ENCODE measurements at regions not wholly inside any gene's neighbourhood (a gene's known extent, or its start where the extent isn't known, plus 50 kb on each side); places are given as distances from the start of the nearest gene placed in this dataset.

- DNase-seq (ENCODE audit: low read depth in 2 of 2), result no peak
These were observed 89.5 kb upstream of the ISX start for GRCh38 chr22:34976474-34976873.

GRCh38 chr22:34976886-34977285, 89.1 kb upstream of the ISX start:
- no peak for DNase-seq (ENCODE audit: low read depth in 2 of 2)

- no peak for DNase-seq (ENCODE audit: low read depth in 2 of 2)
These were observed 79.4 kb upstream of the ISX start for GRCh38 chr22:34986523-34986922.

- DNase-seq (ENCODE audit: low read depth in 2 of 2), result no peak
These were observed 73.3 kb upstream of the ISX start for GRCh38 chr22:34992672-34993071.

- DNase-seq (ENCODE audit: low read depth in 2 of 2), result no peak
These were observed 72.4 kb upstream of the ISX start for GRCh38 chr22:34993548-34993947.

- no peak for DNase-seq (ENCODE audit: low read depth in 2 of 2)
These were observed 68.2 kb upstream of the ISX start for GRCh38 chr22:34997633-34998299.

- no peak for DNase-seq (ENCODE audit: low read depth in 2 of 2)
These were observed 67.0 kb upstream of the ISX start for GRCh38 chr22:34998921-34999320.

GRCh38 chr22:35008213-35008612, 57.7 kb upstream of the ISX start:
- no peak for DNase-seq (ENCODE audit: low read depth in 2 of 2)

- DNase-seq (ENCODE audit: low read depth in 2 of 2), result no peak
These were observed 55.4 kb upstream of the ISX start for GRCh38 chr22:35010543-35010942.

- no peak for DNase-seq (ENCODE audit: low read depth in 2 of 2)
These were observed 51.1 kb upstream of the ISX start for GRCh38 chr22:35014812-35015211.

Measured in stimulated activated CD4-positive, alpha-beta T cell treated with anti-CD3 and anti-CD28 coated beads, Interleukin-4, amount 100 ng/mL, for 48 hours (primary cell).